ENCODE measurements at regions not wholly inside any gene's neighbourhood (a gene's known extent, or its start where the extent isn't known, plus 50 kb on each side); places are given as distances from the start of the nearest gene placed in this dataset.

DNA sequence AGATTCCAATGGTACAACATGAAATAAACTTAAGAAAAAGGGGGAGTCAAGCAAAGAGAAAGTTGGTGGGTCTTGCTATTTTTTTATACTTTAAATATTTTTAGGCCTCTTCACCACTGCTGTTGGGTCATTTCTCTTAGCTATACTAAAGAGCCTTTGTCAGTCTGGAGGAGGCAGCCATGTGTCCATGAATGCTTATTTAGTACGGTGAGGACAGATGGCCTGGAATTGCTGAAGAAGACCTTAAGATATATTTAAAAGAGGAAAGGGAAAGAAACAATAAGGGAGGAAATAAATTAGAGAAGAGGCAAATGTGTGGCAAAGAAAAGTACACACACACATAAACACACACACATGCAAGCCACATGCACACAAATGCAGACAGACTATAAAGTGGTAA lies 560.5 kb upstream of the MEF2C start:
- TF ChIP-seq POLR2A (IDR thresholded peaks at IDR 0.05) = no peak
- TF ChIP-seq, protein P1, sequence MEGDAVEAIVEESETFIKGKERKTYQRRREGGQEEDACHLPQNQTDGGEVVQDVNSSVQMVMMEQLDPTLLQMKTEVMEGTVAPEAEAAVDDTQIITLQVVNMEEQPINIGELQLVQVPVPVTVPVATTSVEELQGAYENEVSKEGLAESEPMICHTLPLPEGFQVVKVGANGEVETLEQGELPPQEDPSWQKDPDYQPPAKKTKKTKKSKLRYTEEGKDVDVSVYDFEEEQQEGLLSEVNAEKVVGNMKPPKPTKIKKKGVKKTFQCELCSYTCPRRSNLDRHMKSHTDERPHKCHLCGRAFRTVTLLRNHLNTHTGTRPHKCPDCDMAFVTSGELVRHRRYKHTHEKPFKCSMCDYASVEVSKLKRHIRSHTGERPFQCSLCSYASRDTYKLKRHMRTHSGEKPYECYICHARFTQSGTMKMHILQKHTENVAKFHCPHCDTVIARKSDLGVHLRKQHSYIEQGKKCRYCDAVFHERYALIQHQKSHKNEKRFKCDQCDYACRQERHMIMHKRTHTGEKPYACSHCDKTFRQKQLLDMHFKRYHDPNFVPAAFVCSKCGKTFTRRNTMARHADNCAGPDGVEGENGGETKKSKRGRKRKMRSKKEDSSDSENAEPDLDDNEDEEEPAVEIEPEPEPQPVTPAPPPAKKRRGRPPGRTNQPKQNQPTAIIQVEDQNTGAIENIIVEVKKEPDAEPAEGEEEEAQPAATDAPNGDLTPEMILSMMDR (IDR thresholded peaks at IDR 0.05 in 8 of 11, conservative IDR thresholded peaks at IDR 0.05 in 3 of 11) = no peak

All from spleen (tissue), 7 donors.